Endodermal cell (in vitro differentiated cells): ENCODE measurements at regions not wholly inside any gene's neighbourhood (a gene's known extent, or its start where the extent isn't known, plus 50 kb on each side); places are given as distances from the start of the nearest gene placed in this dataset.

ENCODE experiments used
- DNase-seq: peaks from one replicate; pipeline ENCODE4 v3.0.0-alpha.2; 2017
- H3K27ac ChIP-seq: 2 replicates; pipeline ENCODE4 v1.5.1; 2013; ENCODE audit warnings: mild to moderate bottlenecking, low read depth, low read length, moderate library complexity
- H3K27me3 ChIP-seq: 2 replicates; pipeline ENCODE4 v1.6.1; 2013; ENCODE audit warnings: mild to moderate bottlenecking, low read length, moderate library complexity; ENCODE audit not compliant: insufficient read depth, control insufficient read depth, poor library complexity, severe bottlenecking
- H3K36me3 ChIP-seq: 2 replicates; pipeline ENCODE4 v1.7.0; 2013; ENCODE audit warnings: mild to moderate bottlenecking, low read length, moderate library complexity; ENCODE audit not compliant: control insufficient read depth, insufficient read depth
- H3K4me1 ChIP-seq: one replicate; pipeline ENCODE4 v1.7.0; 2013; ENCODE audit warnings: low read length; ENCODE audit not compliant: control insufficient read depth, insufficient read depth
- H3K4me3 ChIP-seq: 2 replicates; pipeline ENCODE4 v1.5.1; 2013; ENCODE audit warnings: mild to moderate bottlenecking, low read length, moderate library complexity
- H3K9ac ChIP-seq: 2 replicates; pipeline ENCODE4 v1.6.1; 2013; ENCODE audit warnings: mild to moderate bottlenecking, low read length, moderate library complexity; ENCODE audit not compliant: poor library complexity, severe bottlenecking; ENCODE audit errors: extremely low read depth
- H3K9me3 ChIP-seq: 2 replicates; pipeline ENCODE4 v1.6.1; 2013; ENCODE audit warnings: mild to moderate bottlenecking, low read length, moderate library complexity; ENCODE audit not compliant: control insufficient read depth
- H3K27ac Mint-ChIP-seq: 2 replicates; pipeline ENCODE4 v1.8.0; 2020; ENCODE audit warnings: mixed read lengths
- H3K27me3 Mint-ChIP-seq: 2 replicates; pipeline ENCODE4 v1.8.0; 2021; ENCODE audit warnings: mild to moderate bottlenecking, mixed read lengths; ENCODE audit not compliant: insufficient read depth
- H3K36me3 Mint-ChIP-seq: 2 replicates; pipeline ENCODE4 v1.8.0; 2020; ENCODE audit warnings: low read depth, mixed read lengths
- H3K4me1 Mint-ChIP-seq: 2 replicates; pipeline ENCODE4 v1.8.0; 2020; ENCODE audit warnings: mixed read lengths
- H3K4me3 Mint-ChIP-seq: 2 replicates; pipeline ENCODE4 v1.8.0; 2020; ENCODE audit warnings: mild to moderate bottlenecking, moderate library complexity, mixed read lengths
- H3K9me3 Mint-ChIP-seq: 2 replicates; pipeline ENCODE4 v1.8.0; 2020; ENCODE audit warnings: mild to moderate bottlenecking, mixed read lengths
- CTCF ChIP-seq: fragments of 200-600 bp; sonication (generic); conservative IDR thresholded peaks from 2 replicates; pipeline ENCODE4 v1.5.0; 2021; ENCODE audit warnings: antibody characterized with exemption, mild to moderate bottlenecking
- WGBS, 2 experiments: methylation state at CpG; one replicate each; pipeline versions ENCODE4 v1.1.5 to v1.1.7; 2013; ENCODE audit warnings: missing lambda C conversion rate in 2 of 2, mixed read lengths in 1 of 2; ENCODE audit not compliant: insufficient coverage in 1 of 2, insufficient read length in 1 of 2; 5-methylcytosine and 5-hydroxymethylcytosine counted together

DNA sequence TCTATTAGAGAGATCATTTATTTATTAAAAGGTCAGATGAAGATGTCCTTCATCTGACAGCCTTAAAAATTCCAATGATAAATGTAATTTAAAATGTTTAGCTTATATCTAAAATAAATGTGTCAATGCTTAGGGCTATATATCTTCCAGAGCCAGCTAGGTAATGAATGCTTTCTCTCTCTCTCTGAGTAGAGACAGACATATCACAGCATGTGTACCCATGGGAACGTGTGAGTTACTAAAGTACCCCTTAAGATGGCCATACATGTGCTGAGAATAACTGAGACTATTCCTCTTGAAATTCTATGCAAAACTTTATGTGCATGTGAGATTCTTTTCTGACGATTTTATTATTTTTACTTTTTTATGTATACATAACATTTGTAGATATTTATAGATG lies 420.9 kb upstream of the ST6GAL2 start:
- 96% methylated on average over 1 of the region's 2 CpGs; no CpG with 5 or more reads in 1 of the 2 experiments for WGBS, 2 experiments
- no peak overlapping the region for H3K27ac Mint-ChIP-seq
- no peaks in the 10 kb centered on the region for H3K27me3 Mint-ChIP-seq

DNA sequence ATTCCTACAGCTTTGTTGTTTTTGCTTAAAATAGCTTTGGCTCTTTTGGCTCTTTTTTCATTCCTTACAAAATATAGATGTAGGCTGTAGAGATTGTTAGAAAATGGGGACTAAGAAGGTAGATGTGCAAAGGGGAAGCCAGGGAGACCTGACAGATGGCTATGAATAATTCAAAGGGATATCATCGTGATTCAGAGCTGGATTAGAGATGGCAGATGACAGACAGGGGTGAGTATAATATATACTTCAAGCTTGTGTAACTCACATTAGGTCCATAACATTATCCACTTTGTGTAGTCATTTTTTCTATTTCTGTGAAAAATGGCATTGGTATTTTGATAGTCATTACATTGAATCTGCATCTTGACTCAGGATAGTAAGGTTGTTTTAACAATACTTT lies 422.9 kb upstream of the ST6GAL2 start:
- H3K4me1 ChIP-seq, result no peaks in the 10 kb centered on the region
- H3K9me3 Mint-ChIP-seq, result peaks cover 12% of the 10 kb centered on the region
- no peaks in the 10 kb centered on the region for H3K27me3 ChIP-seq
- 90% methylated on average over 1 of the region's 1 CpG; no CpG with 5 or more reads in 1 of the 2 experiments for WGBS, 2 experiments
- no peak overlapping the region for H3K4me3 ChIP-seq
- no peaks in the 10 kb centered on the region for H3K27me3 Mint-ChIP-seq
- no peak for DNase-seq
- H3K27ac Mint-ChIP-seq, result no peak overlapping the region
- H3K4me1 Mint-ChIP-seq, result peaks cover 23% of the 10 kb centered on the region
- H3K36me3 Mint-ChIP-seq, result peaks cover 4% of the 10 kb centered on the region
- H3K27ac ChIP-seq, result no peak overlapping the region
- no peak for TF ChIP-seq CTCF
- H3K36me3 ChIP-seq, result no peaks in the 10 kb centered on the region
- peaks cover 4% of the 10 kb centered on the region for H3K9me3 ChIP-seq
- no peak overlapping the region for H3K9ac ChIP-seq
- no peak overlapping the region for H3K4me3 Mint-ChIP-seq

More for the DNA sequence above, 420.9 kb upstream of the ST6GAL2 start:
- Histone ChIP-seq H3K4me1 (no peaks in the 10 kb centered on the region), H3K36me3 (no peaks in the 10 kb centered on the region), H3K27ac (no peak overlapping the region), H3K9ac (no peak overlapping the region), H3K4me3 (no peak overlapping the region), H3K27me3 (no peaks in the 10 kb centered on the region), H3K9me3 (peaks cover 4% of the 10 kb centered on the region)
- H3K9me3 Mint-ChIP-seq, result peaks cover 12% of the 10 kb centered on the region
- no peak for DNase-seq
- peaks cover 4% of the 10 kb centered on the region for H3K36me3 Mint-ChIP-seq
- H3K4me3 Mint-ChIP-seq, result no peak overlapping the region
- H3K4me1 Mint-ChIP-seq, result peaks cover 15% of the 10 kb centered on the region
- TF ChIP-seq CTCF, result no peak

- no peak overlapping the region for H3K4me3 ChIP-seq
- H3K27me3 ChIP-seq, result no peaks in the 10 kb centered on the region
- DNase-seq, result no peak
- H3K27ac ChIP-seq, result no peak overlapping the region
- 97% methylated on average over 3 of the region's 4 CpGs; no CpG with 5 or more reads in 1 of the 2 experiments for whole genome bisulfite sequencing, 2 experiments
- H3K9me3 ChIP-seq, result peaks cover 4% of the 10 kb centered on the region
- Mint-ChIP-seq H3K36me3 (peaks cover 4% of the 10 kb centered on the region), H3K4me3 (no peak overlapping the region), H3K27ac (no peak overlapping the region), H3K9me3 (peaks cover 12% of the 10 kb centered on the region), H3K27me3 (no peaks in the 10 kb centered on the region), H3K4me1 (peaks cover 20% of the 10 kb centered on the region)
- TF ChIP-seq CTCF, result no peak
- H3K9ac ChIP-seq, result no peak overlapping the region
- H3K4me1 ChIP-seq, result no peaks in the 10 kb centered on the region
- H3K36me3 ChIP-seq, result no peaks in the 10 kb centered on the region
These were observed 426.3 kb upstream of the ST6GAL2 start for GRCh38 chr2:107312240-107312639.
